Ishikawa (cell line): ENCODE measurements at regions not wholly inside any gene's neighbourhood (a gene's known extent, or its start where the extent isn't known, plus 50 kb on each side); places are given as distances from the start of the nearest gene placed in this dataset.

ENCODE experiments used
- CEBPB ChIP-seq: IDR thresholded peaks from 2 replicates; pipeline ENCODE4 v1.6.1; 2012
- CREB1 ChIP-seq: IDR thresholded peaks from 2 replicates; pipeline ENCODE4 v1.6.1; 2012; ENCODE audit warnings: low read depth
- EGR1 ChIP-seq: IDR thresholded peaks from 2 replicates; pipeline ENCODE4 v1.6.1; 2012
- EP300 ChIP-seq: IDR thresholded peaks from 2 replicates; pipeline ENCODE4 v1.6.1; 2012; ENCODE audit warnings: borderline replicate concordance
- FOXM1 ChIP-seq: IDR thresholded peaks from 2 replicates; pipeline ENCODE4 v1.6.1; 2012; ENCODE audit warnings: low read depth, borderline replicate concordance
- MAX ChIP-seq: IDR thresholded peaks from 2 replicates; pipeline ENCODE4 v1.6.1; 2012
- NFIC ChIP-seq: IDR thresholded peaks from 2 replicates; pipeline ENCODE4 v1.6.1; 2012
- RAD21 ChIP-seq: IDR thresholded peaks from 2 replicates; pipeline ENCODE4 v1.6.1; 2012; ENCODE audit warnings: low read depth
- REST ChIP-seq: IDR thresholded peaks from 2 replicates; pipeline ENCODE4 v1.6.1; 2012; ENCODE audit warnings: low read depth, mild to moderate bottlenecking
- TAF1 ChIP-seq: IDR thresholded peaks from 2 replicates; pipeline ENCODE4 v1.6.1; 2012; ENCODE audit warnings: low read depth, mild to moderate bottlenecking
- TCF12 ChIP-seq: IDR thresholded peaks from 2 replicates; pipeline ENCODE4 v1.6.1; 2012; ENCODE audit warnings: low read depth
- TEAD4 ChIP-seq: IDR thresholded peaks from 2 replicates; pipeline ENCODE4 v1.6.1; 2012
- USF1 ChIP-seq: IDR thresholded peaks from 2 replicates; pipeline ENCODE4 v1.6.1; 2012
- YY1 ChIP-seq: IDR thresholded peaks from 2 replicates; pipeline ENCODE4 v1.6.1; 2012; ENCODE audit warnings: low read depth
- ZBTB7A ChIP-seq: IDR thresholded peaks from 2 replicates; pipeline ENCODE4 v1.6.1; 2012; ENCODE audit warnings: low read depth

- TF ChIP-seq FOXM1 (no peak), NFIC (no peak), REST (no peak), USF1 (no peak), EP300 (no peak), EGR1 (no peak), MAX (no peak), TEAD4 (no peak), TCF12 (no peak), YY1 (no peak), CREB1 (no peak), TAF1 (no peak), ZBTB7A (no peak), RAD21 (no peak), CEBPB (no peak)
Measured at GRCh38 chr7:110507832-110508231, 583.1 kb upstream of the LRRN3 start.

- TF ChIP-seq CREB1 (no peak), TEAD4 (no peak), EGR1 (no peak), RAD21 (no peak)
Measured at GRCh38 chr7:110519851-110520250, 571.1 kb upstream of the LRRN3 start.

GRCh38 chr7:110521357-110521911 is 569.5 kb upstream of the LRRN3 start:
- TF ChIP-seq ZBTB7A, result no peak
- no peak for TF ChIP-seq TEAD4
- no peak for TF ChIP-seq REST
- TF ChIP-seq YY1, result no peak
- no peak for TF ChIP-seq CEBPB
- TF ChIP-seq CREB1, result no peak
- no peak for TF ChIP-seq FOXM1
- no peak for TF ChIP-seq TCF12
- no peak for TF ChIP-seq NFIC
- TF ChIP-seq EP300, result no peak
- no peak for TF ChIP-seq MAX
- TF ChIP-seq EGR1, result no peak
- TF ChIP-seq USF1, result no peak

GRCh38 chr7:110522061-110522760 is 568.7 kb upstream of the LRRN3 start:
- no peak for TF ChIP-seq CREB1
- TF ChIP-seq RAD21, result no peak
- TF ChIP-seq YY1, result no peak
- no peak for TF ChIP-seq EP300
- TF ChIP-seq CEBPB, result no peak
- no peak for TF ChIP-seq ZBTB7A
- TF ChIP-seq FOXM1, result no peak
- TF ChIP-seq USF1, result no peak
- TF ChIP-seq TEAD4, result no peak
- no peak for TF ChIP-seq MAX

GRCh38 chr7:110522761-110523200 is 568.1 kb upstream of the LRRN3 start:
- TF ChIP-seq USF1 (no peak), FOXM1 (no peak), RAD21 (no peak), TAF1 (no peak), ZBTB7A (no peak), EP300 (no peak), EGR1 (no peak), TEAD4 (no peak), MAX (no peak), TCF12 (no peak), CREB1 (no peak), NFIC (no peak), CEBPB (no peak), YY1 (no peak), REST (no peak)
